Progenitor cell of endocrine pancreas (in vitro differentiated cells): ENCODE measurements at regions not wholly inside any gene's neighbourhood (a gene's known extent, or its start where the extent isn't known, plus 50 kb on each side); places are given as distances from the start of the nearest gene placed in this dataset.

ENCODE experiments used
- DNase-seq: peaks from one replicate; pipeline ENCODE4 v3.0.0; 2021; ENCODE audit warnings: low spot score; ENCODE audit not compliant: unreplicated experiment
- H3K27ac Mint-ChIP-seq: 2 replicates; pipeline ENCODE4 v1.8.0; 2021; ENCODE audit warnings: mild to moderate bottlenecking, moderate library complexity, mixed read lengths
- H3K27me3 Mint-ChIP-seq: 2 replicates; pipeline ENCODE4 v1.8.0; 2021; ENCODE audit warnings: mixed read lengths
- H3K36me3 Mint-ChIP-seq: 2 replicates; pipeline ENCODE4 v1.8.0; 2022; ENCODE audit warnings: mixed read lengths; ENCODE audit not compliant: insufficient read depth
- H3K4me1 Mint-ChIP-seq: 2 replicates; pipeline ENCODE4 v1.8.0; 2021; ENCODE audit warnings: low read depth, mixed read lengths
- H3K4me3 Mint-ChIP-seq: 2 replicates; pipeline ENCODE4 v1.8.0; 2021; ENCODE audit warnings: low read depth, mild to moderate bottlenecking, moderate library complexity, mixed read lengths
- H3K9me3 Mint-ChIP-seq: 2 replicates; pipeline ENCODE4 v1.8.0; 2021; ENCODE audit warnings: low read depth, mixed read lengths
- TF ChIP-seq, protein P1 (sequence below): fragments of 200-600 bp; sonication (generic); IDR thresholded peaks from one replicate; pipeline ENCODE4 v1.5.0; 2021; ENCODE audit warnings: antibody characterized with exemption, mild to moderate bottlenecking; ENCODE audit not compliant: unreplicated experiment

DNA sequence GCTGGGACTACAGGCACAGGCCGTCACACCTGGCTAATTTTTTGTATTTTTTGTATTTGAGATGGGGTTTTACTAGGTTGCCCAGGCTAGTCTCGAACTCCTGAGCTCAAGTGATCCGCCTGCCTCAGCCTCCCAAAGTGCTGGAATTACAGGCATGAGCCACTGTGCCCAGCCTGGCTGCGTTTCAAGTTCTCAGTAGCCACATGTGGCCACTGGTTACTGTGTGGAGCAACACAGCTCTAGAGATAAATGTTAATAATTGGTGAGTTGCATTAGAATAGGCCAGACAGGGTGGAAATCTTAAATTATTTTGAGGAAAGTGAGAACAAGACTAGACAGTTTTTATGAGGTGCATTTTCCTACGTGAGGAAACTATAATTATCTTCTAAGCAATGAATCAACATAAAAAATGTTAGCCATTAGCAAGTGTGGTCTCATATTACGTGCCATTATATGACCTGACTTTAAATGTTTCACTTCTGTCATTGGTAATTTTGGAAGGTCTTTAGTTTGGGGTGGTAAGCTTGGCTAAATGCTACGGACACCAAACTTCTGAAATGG, 129.6 kb downstream of the PLEKHG1 start:
- Mint-ChIP-seq H3K9me3 (peaks cover 2% of the 10 kb centered on the region), H3K4me1 (peaks cover 8% of the 10 kb centered on the region), H3K36me3 (peaks cover 26% of the 10 kb centered on the region), H3K27me3 (no peaks in the 10 kb centered on the region), H3K27ac (no peak overlapping the region), H3K4me3 (no peak overlapping the region)
- DNase-seq, result no peak
- TF ChIP-seq, protein P1, sequence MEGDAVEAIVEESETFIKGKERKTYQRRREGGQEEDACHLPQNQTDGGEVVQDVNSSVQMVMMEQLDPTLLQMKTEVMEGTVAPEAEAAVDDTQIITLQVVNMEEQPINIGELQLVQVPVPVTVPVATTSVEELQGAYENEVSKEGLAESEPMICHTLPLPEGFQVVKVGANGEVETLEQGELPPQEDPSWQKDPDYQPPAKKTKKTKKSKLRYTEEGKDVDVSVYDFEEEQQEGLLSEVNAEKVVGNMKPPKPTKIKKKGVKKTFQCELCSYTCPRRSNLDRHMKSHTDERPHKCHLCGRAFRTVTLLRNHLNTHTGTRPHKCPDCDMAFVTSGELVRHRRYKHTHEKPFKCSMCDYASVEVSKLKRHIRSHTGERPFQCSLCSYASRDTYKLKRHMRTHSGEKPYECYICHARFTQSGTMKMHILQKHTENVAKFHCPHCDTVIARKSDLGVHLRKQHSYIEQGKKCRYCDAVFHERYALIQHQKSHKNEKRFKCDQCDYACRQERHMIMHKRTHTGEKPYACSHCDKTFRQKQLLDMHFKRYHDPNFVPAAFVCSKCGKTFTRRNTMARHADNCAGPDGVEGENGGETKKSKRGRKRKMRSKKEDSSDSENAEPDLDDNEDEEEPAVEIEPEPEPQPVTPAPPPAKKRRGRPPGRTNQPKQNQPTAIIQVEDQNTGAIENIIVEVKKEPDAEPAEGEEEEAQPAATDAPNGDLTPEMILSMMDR, result no peak

DNA sequence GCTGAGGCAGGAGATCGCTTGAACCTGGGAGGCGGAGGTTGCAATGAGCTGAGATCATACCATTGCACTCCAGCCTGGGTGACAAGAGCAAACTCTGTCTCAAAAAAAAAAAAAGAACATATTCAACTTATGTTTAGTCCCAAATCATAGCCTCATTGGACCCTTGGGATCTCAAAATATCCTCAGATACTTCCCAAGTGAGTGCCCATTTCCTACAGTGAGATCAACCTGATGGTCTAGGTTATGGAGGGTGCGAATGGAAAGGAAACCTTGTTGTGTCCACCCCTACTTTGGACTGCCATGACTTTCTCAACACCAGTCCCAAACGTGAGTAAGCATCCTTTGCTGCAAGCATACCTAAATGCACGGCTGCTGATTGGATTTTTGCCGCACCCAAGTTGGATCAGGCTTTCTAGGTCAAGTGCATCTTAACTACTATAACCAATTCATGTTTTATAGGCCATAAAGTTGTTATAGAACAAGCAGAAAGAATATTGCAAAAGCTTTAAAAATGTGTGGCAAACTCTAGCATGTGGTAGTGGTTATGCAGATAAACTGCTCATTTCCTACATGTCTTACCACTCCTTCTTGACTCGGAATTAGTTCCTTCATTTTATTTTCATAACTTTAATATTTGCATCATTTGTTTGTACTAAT, 131.2 kb downstream of the PLEKHG1 start:
- H3K4me1 Mint-ChIP-seq, result peaks cover 1% of the 10 kb centered on the region
- peaks cover 29% of the 10 kb centered on the region for H3K36me3 Mint-ChIP-seq
- H3K9me3 Mint-ChIP-seq, result peaks cover 2% of the 10 kb centered on the region
- TF ChIP-seq, protein P1, result no peak
- no peak overlapping the region for H3K27ac Mint-ChIP-seq
- no peak for DNase-seq
- H3K4me3 Mint-ChIP-seq, result no peak overlapping the region
- no peaks in the 10 kb centered on the region for H3K27me3 Mint-ChIP-seq

DNA sequence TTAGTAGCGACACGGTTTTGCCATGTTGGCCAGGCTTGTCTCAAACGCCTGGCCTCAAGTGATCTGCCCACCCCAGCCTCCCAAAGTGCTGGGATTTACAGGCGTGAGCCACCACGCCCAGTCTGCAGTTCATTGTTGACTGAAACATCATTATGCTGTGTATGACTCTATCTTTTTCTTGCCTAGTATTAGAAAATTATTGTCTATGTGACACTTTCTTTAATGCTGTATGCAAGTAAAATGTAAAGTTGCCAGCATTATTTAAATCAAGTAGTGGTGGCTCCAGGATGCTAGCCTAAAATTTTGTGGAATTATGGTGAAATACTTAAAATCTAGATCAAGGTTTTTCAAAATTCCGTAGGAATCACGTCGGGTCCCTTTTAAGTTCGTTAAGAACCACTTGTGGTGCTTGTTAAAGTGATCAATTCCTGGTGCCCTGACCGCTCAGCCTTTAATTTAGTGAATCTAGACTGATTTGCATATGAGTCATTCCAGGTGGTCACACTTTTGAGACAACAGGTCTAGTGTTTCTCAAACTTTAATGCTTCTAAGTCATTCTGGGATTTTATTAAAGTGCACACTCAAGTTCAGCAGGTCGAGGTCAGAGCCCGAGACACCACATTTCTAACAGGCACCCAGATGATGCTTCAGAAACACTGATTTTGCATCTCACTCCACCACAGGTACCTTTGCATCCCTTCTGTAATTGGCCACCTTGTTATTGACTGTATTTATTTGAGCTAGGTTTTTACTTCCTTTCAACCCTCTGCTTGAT, 132.6 kb upstream of the MTHFD1L start:
- H3K36me3 Mint-ChIP-seq, result peaks cover 30% of the 10 kb centered on the region
- H3K4me1 Mint-ChIP-seq, result no peaks in the 10 kb centered on the region
- TF ChIP-seq, protein P1, result no peak
- DNase-seq, result no peak
- no peaks in the 10 kb centered on the region for H3K27me3 Mint-ChIP-seq
- no peak overlapping the region for H3K4me3 Mint-ChIP-seq
- H3K9me3 Mint-ChIP-seq, result peaks cover 2% of the 10 kb centered on the region
- H3K27ac Mint-ChIP-seq, result no peak overlapping the region

DNA sequence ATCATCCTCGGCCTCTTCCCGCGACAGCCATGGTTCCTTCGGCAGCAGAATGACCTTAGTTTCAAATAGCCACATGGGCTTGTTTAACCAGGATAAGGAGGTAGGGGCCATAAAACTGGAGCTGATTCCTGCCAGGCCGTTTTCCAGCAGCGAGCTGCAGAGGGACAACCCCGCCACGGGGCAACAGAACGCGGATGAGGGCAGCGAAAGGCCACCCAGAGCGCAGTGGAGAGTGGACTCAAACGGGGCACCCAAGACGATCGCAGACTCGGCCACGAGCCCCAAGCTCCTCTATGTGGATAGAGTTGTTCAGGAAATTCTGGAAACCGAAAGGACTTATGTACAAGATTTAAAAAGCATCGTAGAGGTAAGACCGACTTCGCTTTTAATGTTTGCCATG, 131.8 kb upstream of the MTHFD1L start:
- no peak for DNase-seq
- peaks cover 3% of the 10 kb centered on the region for H3K4me1 Mint-ChIP-seq
- H3K27ac Mint-ChIP-seq, result no peak overlapping the region
- peaks cover 30% of the 10 kb centered on the region for H3K36me3 Mint-ChIP-seq
- H3K4me3 Mint-ChIP-seq, result no peak overlapping the region
- TF ChIP-seq, protein P1, result no peak
- no peaks in the 10 kb centered on the region for H3K27me3 Mint-ChIP-seq
- peaks cover 2% of the 10 kb centered on the region for H3K9me3 Mint-ChIP-seq

DNA sequence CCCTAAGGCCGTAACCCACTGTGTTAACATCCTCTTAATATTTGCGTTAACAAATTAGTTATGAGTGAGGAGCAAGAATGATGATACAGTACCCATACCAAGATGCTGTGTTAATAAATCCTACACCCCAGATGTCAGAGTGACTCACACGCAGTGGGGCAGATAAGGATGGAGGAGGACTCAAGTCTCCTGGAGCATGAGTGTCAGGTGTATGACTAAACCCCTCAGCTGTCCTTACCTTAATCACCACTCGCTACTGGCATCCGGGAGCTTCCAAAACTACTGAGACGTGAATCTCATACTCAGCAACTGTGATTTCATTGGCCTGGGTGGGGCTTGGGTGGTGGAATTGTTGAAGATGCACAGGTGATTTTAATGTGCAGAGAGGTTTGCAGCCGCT, 131.3 kb upstream of the MTHFD1L start:
- H3K4me3 Mint-ChIP-seq, result no peak overlapping the region
- TF ChIP-seq, protein P1, result no peak
- H3K4me1 Mint-ChIP-seq, result peaks cover 6% of the 10 kb centered on the region
- no peak for DNase-seq
- H3K27ac Mint-ChIP-seq, result no peak overlapping the region
- H3K36me3 Mint-ChIP-seq, result peaks cover 30% of the 10 kb centered on the region
- H3K27me3 Mint-ChIP-seq, result no peaks in the 10 kb centered on the region
- peaks cover 2% of the 10 kb centered on the region for H3K9me3 Mint-ChIP-seq
